LNCAP (cell line): ENCODE measurements at regions not wholly inside any gene's neighbourhood (a gene's known extent, or its start where the extent isn't known, plus 50 kb on each side); places are given as distances from the start of the nearest gene placed in this dataset.

Experiments used
- CTCF ChIP-seq: fragments of 450-650 bp; IDR thresholded peaks from 2 replicates; pipeline ENCODE4 v1.5.1; 2017; ENCODE audit warnings: mild to moderate bottlenecking

GRCh38 chr4:11098461-11098860 lies 330.2 kb downstream of the HS3ST1 start:
- no peak for TF ChIP-seq CTCF

- TF ChIP-seq CTCF, result no peak
These were observed 331.0 kb downstream of the HS3ST1 start for GRCh38 chr4:11097725-11098124.

- TF ChIP-seq CTCF, result no peak
These were observed 347.7 kb downstream of the HS3ST1 start for GRCh38 chr4:11081006-11081405.

GRCh38 chr4:11079171-11079570 lies 349.5 kb downstream of the HS3ST1 start:
- TF ChIP-seq CTCF, result no peak

GRCh38 chr4:11074581-11075241 lies 354.0 kb downstream of the HS3ST1 start:
- TF ChIP-seq CTCF, result no peak

GRCh38 chr4:11073621-11074051 lies 355.1 kb downstream of the HS3ST1 start:
- no peak for TF ChIP-seq CTCF

- TF ChIP-seq CTCF, result no peak
These were observed 355.7 kb downstream of the HS3ST1 start for GRCh38 chr4:11072999-11073398.

- TF ChIP-seq CTCF, result no peak
These were observed 356.2 kb downstream of the HS3ST1 start for GRCh38 chr4:11072463-11072862.
